MM.1S (cell line): ENCODE measurements at regions not wholly inside any gene's neighbourhood (a gene's known extent, or its start where the extent isn't known, plus 50 kb on each side); places are given as distances from the start of the nearest gene placed in this dataset.

Experiments
- DNase-seq: peaks from one replicate; pipeline ENCODE4 v3.0.0-alpha.2; 2015
- H2AFZ ChIP-seq: fragments of 300-600 bp; sonication (generic); 2 replicates; pipeline ENCODE4 v1.6.0; 2016; ENCODE audit warnings: antibody characterized with exemption, low read length
- H3F3A ChIP-seq: fragments of 300-600 bp; sonication (generic); 2 replicates; pipeline ENCODE4 v1.6.1; 2016; ENCODE audit warnings: mild to moderate bottlenecking, antibody characterized with exemption, low read length, moderate library complexity, mixed read lengths; ENCODE audit not compliant: insufficient read depth
- H3K27ac ChIP-seq: fragments of 300-600 bp; sonication (generic); 2 replicates; pipeline ENCODE4 v1.5.1; 2016; ENCODE audit warnings: mild to moderate bottlenecking, low read length
- H3K27me3 ChIP-seq: fragments of 300-600 bp; sonication (generic); replicated peaks from 2 replicates; pipeline ENCODE4 v1.6.0; 2016; ENCODE audit warnings: low read length; ENCODE audit not compliant: insufficient read depth
- H3K36me3 ChIP-seq: fragments of 300-600 bp; sonication (generic); replicated peaks from 2 replicates; pipeline ENCODE4 v1.6.1; 2016; ENCODE audit warnings: mild to moderate bottlenecking, low read length, mixed read lengths; ENCODE audit not compliant: insufficient read depth
- H3K4me1 ChIP-seq: fragments of 300-600 bp; sonication (generic); 2 replicates; pipeline ENCODE4 v1.6.1; 2016; ENCODE audit warnings: low read length, mixed read lengths
- H3K4me2 ChIP-seq: fragments of 300-600 bp; sonication (generic); 2 replicates; pipeline ENCODE4 v1.6.0; 2016; ENCODE audit warnings: low read depth, low read length
- H3K4me3 ChIP-seq: fragments of 300-600 bp; sonication (generic); 2 replicates; pipeline ENCODE4 v1.5.1; 2016; ENCODE audit warnings: low read length, mixed read lengths
- H3K79me2 ChIP-seq: fragments of 300-600 bp; sonication (generic); 2 replicates; pipeline ENCODE4 v1.6.1; 2016; ENCODE audit warnings: mixed run types, low read length, mixed read lengths
- H3K9ac ChIP-seq: fragments of 300-600 bp; sonication (generic); 2 replicates; pipeline ENCODE4 v1.6.1; 2016; ENCODE audit warnings: low read length, mixed read lengths
- H3K9me2 ChIP-seq: fragments of 300-600 bp; sonication (generic); replicated peaks from 2 replicates; pipeline ENCODE4 v1.6.1; 2016; ENCODE audit warnings: mild to moderate bottlenecking, low read length, mixed read lengths; ENCODE audit not compliant: insufficient read depth
- H3K9me3 ChIP-seq: fragments of 300-600 bp; sonication (generic); replicated peaks from 2 replicates; pipeline ENCODE4 v1.6.1; 2016; ENCODE audit warnings: mild to moderate bottlenecking, low read length, mixed read lengths; ENCODE audit not compliant: insufficient read depth
- H4K20me1 ChIP-seq: fragments of 300-600 bp; sonication (generic); 2 replicates; pipeline ENCODE4 v1.6.1; 2016; ENCODE audit warnings: mild to moderate bottlenecking, low read length, moderate library complexity, mixed read lengths; ENCODE audit not compliant: insufficient read depth
- CTCF ChIP-seq: fragments of 300-600 bp; sonication (generic); IDR thresholded peaks from 2 replicates; pipeline ENCODE4 v1.5.1; 2016; ENCODE audit warnings: antibody characterized with exemption, low read length, mixed read lengths
- EZH2 ChIP-seq: fragments of 300-600 bp; sonication (generic); optimal IDR thresholded peaks from 2 replicates; pipeline ENCODE3; 2017; ENCODE audit warnings: low read depth, mild to moderate bottlenecking, antibody characterized with exemption, low read length, mixed read lengths
- EZH2phosphoT487 ChIP-seq: fragments of 300-600 bp; sonication (generic); IDR thresholded peaks from 2 replicates; pipeline ENCODE4 v1.6.1; 2018; ENCODE audit warnings: antibody characterized with exemption, low read length

- H3K9ac ChIP-seq: no peak overlapping the region
- no peaks in the 10 kb centered on the region for H3K27me3 ChIP-seq
- H3K36me3 ChIP-seq: no peaks in the 10 kb centered on the region
- no peak overlapping the region for H3K27ac ChIP-seq
- no peaks in the 10 kb centered on the region for H3K79me2 ChIP-seq
- H3K9me3 ChIP-seq: no peaks in the 10 kb centered on the region
- no peak for DNase-seq
- peaks cover 9% of the 10 kb centered on the region; the same call in 1 of the 2 replicates for H3K4me1 ChIP-seq
- H3K4me3 ChIP-seq: no peak overlapping the region
- H3K4me2 ChIP-seq: no peak overlapping the region
- H2AFZ ChIP-seq: no peak overlapping the region
- no peak for TF ChIP-seq EZH2phosphoT487
- TF ChIP-seq EZH2: no peak
- no peak for TF ChIP-seq CTCF
- H3F3A ChIP-seq: no peaks in the 10 kb centered on the region
- no peaks in the 10 kb centered on the region for H4K20me1 ChIP-seq
- H3K9me2 ChIP-seq: no peaks in the 10 kb centered on the region
These were observed 72.6 kb upstream of the ZMIZ1 start for GRCh38 chr10:78995987-78996791.

GRCh38 chr10:78996792-78997129, 72.0 kb upstream of the ZMIZ1 start:
- Histone ChIP-seq H3K36me3 (no peaks in the 10 kb centered on the region), H3K27ac (no peak overlapping the region), H3K4me3 (no peak overlapping the region), H3K9ac (no peak overlapping the region), H3K4me1 (peaks cover 9% of the 10 kb centered on the region; the same call in 1 of the 2 replicates), H2AFZ (no peak overlapping the region), H3K9me3 (no peaks in the 10 kb centered on the region), H3K79me2 (no peaks in the 10 kb centered on the region), H3F3A (no peaks in the 10 kb centered on the region), H4K20me1 (no peaks in the 10 kb centered on the region), H3K9me2 (no peaks in the 10 kb centered on the region), H3K4me2 (no peak overlapping the region), H3K27me3 (no peaks in the 10 kb centered on the region)
- DNase-seq: no peak
- TF ChIP-seq EZH2: no peak
- no peak for TF ChIP-seq EZH2phosphoT487
- TF ChIP-seq CTCF: no peak

- no peaks in the 10 kb centered on the region for H3K9me3 ChIP-seq
- no peaks in the 10 kb centered on the region for H3K27me3 ChIP-seq
- peaks cover 9% of the 10 kb centered on the region; the same call in 1 of the 2 replicates for H3K4me1 ChIP-seq
- H4K20me1 ChIP-seq: no peaks in the 10 kb centered on the region
- H3K9me2 ChIP-seq: no peaks in the 10 kb centered on the region
- peak overlapping the region; percentile 49; the same call in 1 of the 2 replicates for H3K4me2 ChIP-seq
- no peaks in the 10 kb centered on the region for H3K36me3 ChIP-seq
- H3F3A ChIP-seq: no peaks in the 10 kb centered on the region
- H3K4me3 ChIP-seq: peak overlapping the region; percentile 10; the same call in 1 of the 2 replicates
- H3K79me2 ChIP-seq: no peaks in the 10 kb centered on the region
- peak overlapping the region; percentile 30; the same call in 1 of the 2 replicates for H3K9ac ChIP-seq
- no peak for DNase-seq
- no peak overlapping the region for H3K27ac ChIP-seq
- peak overlapping the region; percentile 68 for H2AFZ ChIP-seq
- TF ChIP-seq EZH2 (no peak), CTCF (no peak), EZH2phosphoT487 (no peak)
These were observed 70.8 kb upstream of the ZMIZ1 start for GRCh38 chr10:78997635-78998618.
